GM19452 (cell line): ENCODE measurements at regions not wholly inside any gene's neighbourhood (a gene's known extent, or its start where the extent isn't known, plus 50 kb on each side); places are given as distances from the start of the nearest gene placed in this dataset.

Source experiments
- ATAC-seq: cut with Tn5 transposase; IDR thresholded peaks from one replicate; pipeline ENCODE4 v1.9.1; 2021; ENCODE audit not compliant: unreplicated experiment

DNA sequence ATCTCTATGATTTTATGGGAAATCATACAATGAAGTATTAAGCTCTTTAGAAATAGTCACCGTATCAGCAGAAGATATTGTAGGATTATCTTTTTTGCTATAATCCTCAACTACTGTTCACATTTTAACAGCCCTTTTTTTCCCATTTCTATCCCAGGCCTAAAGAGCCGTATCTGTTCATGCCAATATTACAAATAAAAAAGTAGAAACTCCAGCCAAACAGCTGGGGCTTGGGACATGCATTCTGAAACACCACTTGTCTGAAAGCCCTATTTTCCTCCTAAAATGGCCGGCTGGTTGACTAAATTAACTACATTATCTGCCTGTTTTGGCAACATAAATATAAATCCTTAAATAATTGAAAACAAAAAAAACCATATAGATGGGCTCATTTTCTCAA, 477.8 kb downstream of the CDH2 start:
- ATAC-seq = no peak

DNA sequence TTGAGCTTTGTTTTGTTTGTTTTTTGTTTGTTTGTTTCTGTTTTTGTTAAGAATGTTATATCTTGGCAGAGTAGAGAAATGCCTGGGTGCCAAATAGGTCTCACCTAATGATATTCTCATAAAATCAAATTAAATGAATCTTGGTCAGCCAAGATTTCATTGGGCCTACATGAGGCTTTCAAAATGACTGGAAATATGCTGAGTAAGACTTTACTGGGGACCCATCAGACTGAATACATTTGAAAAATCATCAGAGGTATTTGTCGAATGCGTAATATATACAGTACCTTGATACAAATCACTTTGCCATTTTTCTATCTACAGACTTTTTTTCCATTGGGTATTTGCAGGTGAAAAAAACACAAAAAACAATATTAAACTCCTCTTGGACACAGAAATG, 480.8 kb downstream of the CDH2 start:
- ATAC-seq = no peak

DNA sequence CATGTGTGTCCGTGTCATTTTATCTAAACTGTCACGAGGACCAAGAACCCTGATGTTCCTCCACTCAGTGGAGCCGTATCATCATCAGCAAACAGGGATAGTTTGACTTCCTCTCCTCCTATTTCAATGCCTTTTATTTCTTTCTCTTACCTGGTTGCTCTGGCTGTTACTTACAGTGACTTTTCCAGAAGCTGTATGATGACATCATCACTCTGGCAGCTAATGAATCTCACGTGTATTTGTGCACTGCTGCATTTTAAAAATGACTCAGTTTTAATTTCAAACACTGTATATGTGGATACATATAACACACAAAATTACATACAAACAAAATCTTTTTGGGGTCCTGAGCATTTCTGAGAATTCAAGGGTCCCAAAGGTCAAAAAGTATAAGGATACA, 481.4 kb downstream of the CDH2 start:
- ATAC-seq = no peak

DNA sequence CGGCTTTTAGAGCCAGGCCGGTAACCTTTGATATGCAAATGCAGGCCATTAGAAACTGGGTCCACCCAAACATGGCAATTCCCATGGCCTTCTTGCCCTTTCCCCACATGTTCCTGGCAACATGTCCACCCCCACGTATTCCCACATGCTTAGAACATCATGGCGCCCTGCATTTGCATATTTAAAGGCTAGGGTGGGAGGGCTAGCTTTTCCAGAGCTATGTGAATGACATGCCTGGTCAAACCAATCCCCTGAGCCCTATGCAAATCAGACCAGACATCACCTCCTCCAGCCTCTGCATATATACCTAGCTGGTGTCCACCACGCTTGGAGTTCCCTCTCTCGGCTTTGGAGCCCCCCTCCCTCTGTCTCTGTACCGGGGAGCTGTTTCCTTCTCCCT, 481.9 kb downstream of the CDH2 start:
- no peak for ATAC-seq

DNA sequence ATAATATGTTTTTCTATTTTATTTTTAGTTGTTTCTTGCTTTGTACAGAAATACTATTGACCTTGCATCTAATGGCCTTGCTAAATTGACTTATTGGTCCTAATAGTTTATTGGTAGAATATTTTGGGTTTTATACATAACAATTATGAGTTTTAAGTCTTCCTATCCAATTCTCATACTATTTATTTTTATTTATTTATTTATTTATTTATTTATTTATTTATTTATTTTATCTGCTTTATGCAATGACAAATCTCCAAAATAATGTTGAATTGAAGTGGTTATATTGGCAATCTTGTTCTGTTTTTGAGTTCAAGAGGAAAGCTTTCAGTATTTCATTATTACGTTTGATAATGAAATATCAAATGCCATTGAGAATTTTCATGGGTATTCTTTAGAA, 488.3 kb downstream of the CDH2 start:
- no peak for ATAC-seq

DNA sequence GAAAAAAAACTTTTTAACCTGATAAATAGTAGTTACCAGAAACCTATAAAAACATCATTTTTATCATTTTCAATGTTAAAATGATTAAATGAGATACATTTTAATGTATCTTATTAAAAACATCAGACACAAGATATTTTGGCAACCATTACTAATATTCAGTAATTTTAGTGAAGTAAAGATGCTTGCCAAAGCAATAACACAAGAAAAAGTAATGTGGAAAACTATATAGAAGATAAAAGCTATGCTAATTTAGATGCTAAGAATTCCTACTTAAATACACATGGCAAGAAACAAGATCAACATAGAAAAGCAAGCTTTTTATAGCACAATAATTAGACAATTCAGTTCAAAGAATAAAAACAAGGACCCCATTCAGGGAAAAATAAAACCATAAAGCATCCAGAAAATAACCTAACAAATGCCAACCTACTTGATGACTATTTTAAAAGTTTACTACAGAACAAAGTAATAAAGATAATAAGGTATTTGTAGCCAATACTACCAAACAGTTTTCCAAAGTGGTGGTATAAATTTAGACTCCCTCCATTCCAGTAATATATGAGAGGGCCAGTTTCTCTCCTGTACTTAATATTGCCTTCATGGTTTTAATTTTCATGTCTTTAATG, 489.5 kb downstream of the CDH2 start:
- no peak for ATAC-seq

DNA sequence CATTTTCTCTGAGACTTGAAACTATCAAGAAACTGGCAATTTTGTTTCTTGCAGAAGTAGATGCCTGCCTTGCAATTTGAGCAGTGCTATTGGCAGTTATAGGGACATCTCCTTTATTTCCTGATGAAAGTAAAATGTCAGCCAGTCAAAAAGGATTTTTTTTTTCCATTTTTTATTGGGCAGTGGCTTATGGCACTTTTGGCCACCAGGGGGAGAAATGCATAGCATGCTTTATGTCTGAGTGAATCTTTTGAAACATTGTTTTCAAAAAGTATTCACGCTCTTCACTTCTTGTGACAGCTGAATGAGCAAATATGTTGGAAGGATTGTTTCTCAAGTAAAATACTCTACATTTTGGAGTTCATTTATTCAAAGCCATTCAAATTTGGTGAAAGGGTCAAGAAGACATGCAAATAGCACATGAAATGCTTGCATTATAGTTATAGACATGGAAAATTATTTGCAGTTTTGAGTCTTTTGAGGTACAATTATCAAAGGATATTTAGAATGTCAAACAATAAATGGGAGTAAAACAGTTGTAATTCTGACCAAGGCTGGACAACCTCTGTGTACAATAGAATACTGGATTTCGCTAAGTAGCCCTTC, 491.0 kb downstream of the CDH2 start:
- ATAC-seq = no peak

DNA sequence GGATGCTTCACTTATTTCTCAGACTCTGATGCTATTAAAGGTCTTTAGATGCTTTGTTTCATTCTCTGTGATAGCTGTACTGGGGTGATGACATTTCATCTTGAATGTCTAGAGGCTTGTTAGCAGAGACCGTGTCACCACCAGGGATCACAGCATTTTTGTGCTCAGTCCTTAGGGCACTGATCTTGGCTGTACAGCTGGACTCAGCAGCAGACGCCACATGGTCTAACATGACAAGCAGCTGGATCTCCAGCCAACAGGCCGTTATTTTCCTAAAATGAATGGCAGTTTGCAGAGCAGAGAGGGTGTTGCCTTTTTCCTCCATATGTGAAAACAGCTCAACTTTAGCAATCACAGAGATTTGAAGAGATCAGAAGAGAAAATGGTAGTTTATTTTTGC, 491.8 kb downstream of the CDH2 start:
- no peak for ATAC-seq

DNA sequence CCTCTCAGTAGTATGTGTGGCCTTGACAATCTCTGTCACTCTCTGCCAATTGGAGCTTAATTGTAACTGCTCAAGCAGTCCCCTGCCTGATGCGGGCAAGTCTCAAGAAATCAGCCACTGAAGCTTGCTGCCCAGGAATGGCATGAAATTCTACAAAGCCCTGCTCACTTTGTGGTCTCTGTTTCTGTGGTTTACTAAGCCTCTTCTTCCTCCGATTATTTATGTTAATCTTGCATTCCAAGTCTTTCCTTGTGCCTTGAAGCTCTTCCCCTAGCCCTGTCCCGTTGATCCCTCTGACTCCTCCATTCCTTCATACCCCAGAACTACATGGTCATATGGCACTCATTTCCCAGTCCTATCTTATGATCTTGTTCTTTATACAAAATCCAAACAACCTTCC, 489.3 kb upstream of the CHST9 start:
- no peak for ATAC-seq

DNA sequence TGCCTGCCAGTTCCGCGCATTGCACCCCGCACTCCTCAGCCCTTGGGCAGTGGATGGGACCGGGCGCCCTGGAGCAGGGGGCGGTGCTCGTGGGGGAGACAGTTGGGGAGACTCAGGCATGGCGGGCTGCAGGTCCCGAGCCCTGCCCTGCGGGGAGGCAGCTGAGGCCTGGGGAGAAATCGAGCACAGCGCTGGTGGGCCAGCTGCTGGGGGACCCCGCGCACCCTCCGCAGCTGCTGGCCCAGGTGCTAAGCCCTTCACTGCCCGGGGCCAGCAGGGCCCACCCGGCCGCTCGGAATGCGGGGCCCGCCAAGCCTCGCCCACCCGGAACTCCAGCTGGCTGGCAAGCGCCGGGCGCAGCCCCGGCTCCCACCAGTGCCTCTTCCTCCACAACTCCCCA, 488.8 kb upstream of the CHST9 start:
- ATAC-seq = no peak

DNA sequence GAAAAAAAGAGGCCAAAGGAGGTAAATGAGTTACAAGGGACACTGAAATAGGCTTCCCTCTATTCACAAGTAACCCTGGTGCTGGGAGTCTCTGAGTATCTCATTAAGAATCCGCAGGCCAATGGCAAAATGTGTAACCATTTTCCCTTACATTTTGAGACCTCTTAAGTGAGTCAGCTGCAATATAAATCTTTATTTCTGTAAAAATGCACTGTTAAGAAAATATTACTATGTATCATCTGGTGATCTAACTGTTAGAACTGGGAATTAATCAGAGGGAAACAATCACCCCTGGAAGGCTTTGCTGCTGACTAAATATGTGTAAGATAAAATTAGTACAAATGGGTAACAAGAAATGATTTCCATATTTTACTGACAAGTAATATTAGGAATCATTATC, 483.1 kb upstream of the CHST9 start:
- no peak for ATAC-seq

DNA sequence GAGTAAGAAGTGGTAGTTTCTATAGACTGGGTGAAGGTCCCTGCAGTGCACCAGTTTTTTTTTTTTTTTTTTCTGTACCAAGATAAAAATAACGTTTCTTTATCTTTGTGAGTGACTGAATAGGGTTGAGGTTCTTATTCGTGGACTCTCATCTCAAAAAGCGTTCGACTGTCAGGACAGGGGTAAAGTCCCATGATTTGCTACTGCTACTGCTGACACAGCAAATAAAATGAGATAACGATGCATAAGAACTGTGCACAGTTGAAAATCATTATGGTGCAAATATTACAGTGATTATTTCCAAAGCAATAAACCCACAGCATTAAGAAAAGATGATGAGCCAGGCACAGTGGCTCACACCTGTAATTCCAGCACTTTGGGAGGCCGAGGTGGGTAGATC, 482.0 kb upstream of the CHST9 start:
- no peak for ATAC-seq

DNA sequence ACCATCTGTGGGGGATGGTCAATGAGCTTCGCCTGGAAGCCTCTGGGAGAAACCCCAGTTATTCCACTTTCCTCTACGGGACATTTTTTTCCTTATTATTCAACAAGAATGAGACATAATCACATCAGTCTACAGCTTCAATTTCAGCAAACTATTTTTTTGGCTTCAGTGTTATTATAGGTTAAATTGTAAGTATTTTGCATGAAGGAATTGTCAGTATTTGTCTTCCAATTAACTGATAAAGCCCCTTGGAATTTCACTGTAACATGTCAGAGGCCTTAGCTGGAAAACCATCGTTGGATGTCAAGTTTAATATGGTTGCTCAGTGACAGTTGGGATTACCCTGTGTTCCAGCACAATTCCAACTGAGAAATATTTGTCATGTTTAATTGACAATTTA, 480.9 kb upstream of the CHST9 start:
- ATAC-seq = no peak

DNA sequence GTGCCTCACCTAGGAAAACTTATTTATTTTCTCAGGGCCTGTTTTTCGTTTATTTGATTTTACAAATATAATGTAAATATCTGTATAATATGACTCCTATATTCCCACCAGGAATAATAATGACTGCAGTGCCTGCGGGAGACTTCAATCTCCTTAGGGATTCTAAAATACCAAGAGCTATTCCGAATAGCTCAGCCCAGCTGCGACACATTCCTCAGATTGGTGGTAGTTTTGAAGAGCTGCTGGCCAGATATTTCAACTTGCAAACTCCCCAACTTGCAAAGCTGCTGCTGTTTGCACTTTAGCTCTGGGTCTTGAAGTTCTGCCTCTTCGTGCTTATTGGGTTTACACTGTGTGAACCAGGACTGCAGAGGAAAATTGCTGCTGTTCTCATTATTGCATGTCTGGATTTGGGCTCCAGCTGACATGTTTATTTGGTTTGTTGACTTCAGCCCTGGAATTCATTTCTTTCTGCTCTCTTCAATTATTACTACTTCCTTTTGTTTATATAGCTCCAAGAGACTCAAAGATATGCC, 480.2 kb upstream of the CHST9 start:
- ATAC-seq = no peak

DNA sequence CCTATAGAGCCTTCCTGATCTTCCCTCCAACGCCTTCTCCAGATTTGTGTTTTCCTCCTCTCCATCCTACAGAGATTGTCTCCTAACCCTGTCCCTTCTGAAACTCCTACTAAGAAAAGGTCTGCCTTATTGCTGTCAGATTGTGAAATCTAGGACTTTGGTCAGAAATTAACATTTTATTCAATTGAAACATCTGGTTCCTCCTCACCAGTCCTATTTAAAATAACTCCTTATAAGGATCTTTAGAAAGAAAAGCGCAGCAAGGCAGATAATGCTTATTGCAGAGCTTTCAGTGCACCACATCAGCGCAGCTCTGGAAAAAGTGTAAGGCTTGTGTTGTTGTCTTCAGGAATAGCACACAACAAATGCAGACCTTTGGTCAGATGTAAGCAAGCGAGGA, 477.8 kb upstream of the CHST9 start:
- no peak for ATAC-seq

DNA sequence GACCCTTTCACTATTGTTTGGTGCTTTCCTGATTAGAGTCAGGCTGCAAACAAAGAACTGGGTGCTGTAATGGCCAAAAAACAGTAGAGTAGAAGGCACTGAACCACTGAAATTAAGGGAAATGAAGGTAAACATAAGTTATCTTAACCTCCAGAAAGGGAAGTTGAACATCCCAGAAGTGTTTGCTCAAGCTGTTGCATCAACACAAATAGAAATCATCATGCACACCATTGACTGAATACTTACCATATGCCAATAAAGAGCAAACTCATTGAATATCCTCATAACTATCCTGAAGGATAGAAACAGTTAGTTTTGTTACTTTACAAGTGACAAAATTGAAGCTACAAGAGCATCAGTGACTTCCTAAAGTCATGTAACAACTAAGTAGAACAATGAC, 477.4 kb upstream of the CHST9 start:
- ATAC-seq = no peak

DNA sequence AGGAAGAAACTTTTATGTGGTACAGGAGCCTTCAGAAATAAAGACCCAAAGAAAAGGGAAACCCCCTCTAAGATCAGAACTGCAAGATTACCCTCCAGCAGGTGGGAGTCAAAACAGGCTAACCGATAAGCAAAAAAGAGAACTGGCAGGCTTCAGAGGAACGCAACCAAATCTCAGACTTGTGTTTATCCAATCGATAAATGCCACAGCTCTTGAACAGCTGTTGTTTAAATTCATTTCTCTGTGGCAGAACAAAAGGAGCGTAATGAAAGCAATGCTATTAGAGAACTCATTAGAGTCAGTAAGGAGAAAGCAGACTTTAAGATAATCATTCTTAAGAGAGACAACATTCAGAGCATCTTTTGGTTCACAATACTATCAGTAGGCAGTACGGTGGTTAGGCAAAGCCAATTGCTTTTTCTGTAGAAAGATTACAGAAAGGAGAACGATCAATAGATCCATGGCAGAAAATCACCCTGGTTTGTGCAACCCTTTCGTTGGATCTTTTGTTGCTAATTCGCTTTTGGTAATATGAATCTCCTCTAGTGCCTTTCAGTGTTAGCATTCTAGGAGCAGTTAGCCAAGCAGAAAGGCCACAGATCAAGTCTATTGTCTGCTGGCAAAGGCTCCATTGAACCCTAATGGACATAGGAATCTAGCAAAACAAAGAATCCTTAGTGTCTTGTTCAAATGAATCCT, 476.4 kb upstream of the CHST9 start:
- no peak for ATAC-seq

DNA sequence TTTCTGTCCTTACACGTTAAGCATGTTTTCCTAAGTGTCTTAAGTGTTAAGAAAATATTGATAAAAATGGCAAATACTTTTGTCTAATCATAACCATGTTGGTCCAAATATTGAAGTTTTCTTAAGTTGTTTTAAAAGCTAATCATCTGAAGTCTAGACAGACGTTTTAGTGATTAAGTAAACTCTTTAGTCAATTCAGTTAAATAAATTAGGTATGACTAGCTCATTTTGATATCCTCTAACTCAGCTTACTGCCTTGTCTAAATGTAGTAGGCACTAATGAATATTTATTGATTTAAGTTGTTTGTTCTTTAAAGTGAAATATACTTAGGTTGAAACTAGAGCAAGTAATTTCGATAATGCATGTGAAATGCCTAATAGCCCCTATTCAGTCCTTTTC, 471.8 kb upstream of the CHST9 start:
- ATAC-seq = no peak

DNA sequence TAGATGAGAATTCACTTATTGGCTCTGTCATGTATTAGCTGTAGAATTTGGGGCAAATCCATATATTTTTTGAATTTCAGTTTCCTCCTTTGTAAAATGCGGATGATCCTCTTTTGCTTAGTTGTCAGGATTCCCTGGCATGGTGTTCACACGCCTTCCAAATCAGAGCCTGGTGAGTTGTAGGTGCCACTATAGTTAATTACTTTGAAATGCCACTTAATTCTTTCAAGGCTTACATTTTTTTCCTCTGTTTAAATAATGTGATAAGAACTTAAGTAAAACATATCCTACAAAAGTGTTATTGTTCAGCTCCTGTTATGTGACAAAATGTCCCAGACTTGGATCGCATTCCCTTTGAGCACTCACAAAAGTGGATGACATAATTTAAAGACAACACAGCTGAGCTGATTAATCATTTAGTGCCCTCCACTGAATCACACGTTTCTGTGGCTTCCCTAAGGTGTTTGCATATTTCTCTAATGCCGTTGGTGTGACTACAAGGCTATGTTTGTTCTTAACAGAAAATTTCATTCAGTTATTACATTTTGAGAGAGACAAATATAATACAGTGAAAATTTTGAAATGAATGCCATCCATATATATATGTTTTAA, 471.2 kb upstream of the CHST9 start:
- ATAC-seq = no peak

DNA sequence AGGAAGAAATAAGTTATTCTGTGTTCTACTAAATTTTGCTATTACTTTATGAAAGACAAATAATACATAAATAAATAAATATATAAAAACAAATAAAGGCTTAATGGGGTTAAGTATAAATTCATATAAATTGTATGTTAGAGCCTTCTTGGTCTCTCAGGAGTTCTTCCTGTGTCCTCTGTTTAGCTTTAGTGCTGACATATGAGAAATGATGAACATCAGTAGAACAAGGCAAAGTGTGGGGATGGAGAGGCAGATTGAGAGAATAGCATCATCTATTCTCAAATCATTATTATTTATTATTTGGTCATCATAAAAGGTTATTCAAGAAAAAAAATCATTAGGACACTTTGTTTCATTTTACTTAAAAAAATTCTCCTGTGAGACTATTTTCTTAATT, 468.1 kb upstream of the CHST9 start:
- ATAC-seq = no peak

DNA sequence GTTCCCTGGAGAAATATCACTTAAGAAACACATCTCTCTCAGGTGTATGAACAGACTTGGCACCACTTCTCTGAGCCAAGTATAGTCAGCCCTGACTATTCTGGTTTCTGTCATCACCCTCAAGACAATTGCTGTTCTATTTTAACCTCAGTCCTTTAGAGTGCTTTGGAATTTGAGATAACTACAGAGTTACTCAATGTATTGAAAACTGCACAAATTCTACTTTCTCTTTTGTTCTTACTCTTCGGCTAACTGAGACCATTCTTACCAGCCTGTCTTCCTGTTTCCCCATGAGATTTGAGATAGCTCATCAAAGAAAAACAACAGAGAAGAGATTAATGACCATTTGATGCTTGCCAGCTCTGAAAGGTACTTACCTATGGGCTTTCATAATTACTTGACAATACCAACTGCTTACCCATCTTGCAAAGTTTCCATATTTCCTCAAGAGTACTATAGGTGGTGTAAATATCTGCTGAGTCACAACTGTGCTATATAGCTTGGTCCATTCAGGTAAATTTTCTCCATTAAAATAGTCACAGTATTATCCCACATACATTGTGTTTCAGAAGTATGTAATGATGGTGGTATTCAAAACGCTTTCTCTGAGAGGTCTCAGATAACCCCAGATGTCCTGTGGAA, 467.5 kb upstream of the CHST9 start:
- ATAC-seq = peak; percentile 70

DNA sequence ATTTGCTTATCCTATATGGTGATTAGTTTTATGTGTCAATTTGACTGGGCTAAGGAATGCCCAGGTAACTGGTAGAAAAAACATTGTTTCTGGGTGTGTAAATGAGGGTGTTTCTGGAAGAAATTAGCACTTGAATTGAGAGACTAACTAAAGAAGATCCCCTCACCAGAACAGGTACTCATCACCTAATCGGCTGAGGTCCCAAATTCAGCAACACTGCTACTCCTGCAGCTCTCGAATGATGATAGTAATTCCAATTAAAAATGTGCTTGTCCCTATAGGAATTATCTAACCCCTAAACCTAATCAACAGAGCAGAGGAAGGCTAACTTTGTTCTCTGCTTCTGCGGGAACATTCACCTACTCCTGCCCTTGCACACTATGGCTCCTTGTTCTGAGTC, 464.5 kb upstream of the CHST9 start:
- no peak for ATAC-seq
